Epithelial cell of proximal tubule (primary cell): ENCODE measurements at regions not wholly inside any gene's neighbourhood (a gene's known extent, or its start where the extent isn't known, plus 50 kb on each side); places are given as distances from the start of the nearest gene placed in this dataset.
A peak's percentile ranks its signal among the peaks of the same experiment; 100 is the strongest.

Experiments used
- DNase-seq: peaks from one replicate; pipeline ENCODE4 v3.0.0-alpha.2; 2011; ENCODE audit warnings: low read depth
- H3K4me3 ChIP-seq: 2 replicates; pipeline ENCODE4 v1.5.1; 2011; ENCODE audit warnings: low read depth, mild to moderate bottlenecking, low read length
- TF ChIP-seq, protein P1 (sequence below): conservative IDR thresholded peaks from 2 replicates; pipeline ENCODE4 v1.5.1; 2012; ENCODE audit warnings: low read depth, mild to moderate bottlenecking, low read length

GRCh38 chr10:132131581-132132420 lies 54.9 kb upstream of the DPYSL4 start:
- DNase-seq: no peak
- H3K4me3 ChIP-seq: no peak overlapping the region
- TF ChIP-seq, protein P1, sequence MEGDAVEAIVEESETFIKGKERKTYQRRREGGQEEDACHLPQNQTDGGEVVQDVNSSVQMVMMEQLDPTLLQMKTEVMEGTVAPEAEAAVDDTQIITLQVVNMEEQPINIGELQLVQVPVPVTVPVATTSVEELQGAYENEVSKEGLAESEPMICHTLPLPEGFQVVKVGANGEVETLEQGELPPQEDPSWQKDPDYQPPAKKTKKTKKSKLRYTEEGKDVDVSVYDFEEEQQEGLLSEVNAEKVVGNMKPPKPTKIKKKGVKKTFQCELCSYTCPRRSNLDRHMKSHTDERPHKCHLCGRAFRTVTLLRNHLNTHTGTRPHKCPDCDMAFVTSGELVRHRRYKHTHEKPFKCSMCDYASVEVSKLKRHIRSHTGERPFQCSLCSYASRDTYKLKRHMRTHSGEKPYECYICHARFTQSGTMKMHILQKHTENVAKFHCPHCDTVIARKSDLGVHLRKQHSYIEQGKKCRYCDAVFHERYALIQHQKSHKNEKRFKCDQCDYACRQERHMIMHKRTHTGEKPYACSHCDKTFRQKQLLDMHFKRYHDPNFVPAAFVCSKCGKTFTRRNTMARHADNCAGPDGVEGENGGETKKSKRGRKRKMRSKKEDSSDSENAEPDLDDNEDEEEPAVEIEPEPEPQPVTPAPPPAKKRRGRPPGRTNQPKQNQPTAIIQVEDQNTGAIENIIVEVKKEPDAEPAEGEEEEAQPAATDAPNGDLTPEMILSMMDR: no peak

DNA sequence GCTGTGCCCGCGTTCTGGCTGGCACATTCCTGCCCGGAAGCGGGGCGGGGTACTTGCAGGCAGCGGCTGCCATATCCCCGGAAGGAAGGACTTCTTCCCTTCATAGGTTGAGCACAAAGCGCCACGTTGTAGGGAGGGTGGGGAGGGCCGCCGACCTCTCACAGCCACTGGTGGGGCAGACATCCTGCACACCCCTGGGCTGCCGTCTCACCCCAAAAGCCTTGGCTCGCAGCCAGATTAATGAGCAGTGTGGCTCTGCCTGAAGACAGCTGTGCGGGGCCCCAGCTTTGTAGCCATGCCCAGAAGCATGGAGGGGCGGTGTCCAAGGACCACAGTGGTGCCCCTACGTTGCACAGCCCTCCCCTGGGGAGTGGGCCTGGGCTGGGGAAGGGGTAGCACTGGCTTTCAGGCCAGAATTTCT lies 54.3 kb upstream of the DPYSL4 start:
- no peak for DNase-seq
- TF ChIP-seq, protein P1: no peak
- H3K4me3 ChIP-seq: no peak overlapping the region

GRCh38 chr10:132133005-132133404 lies 53.7 kb upstream of the DPYSL4 start:
- H3K4me3 ChIP-seq: no peak overlapping the region
- no peak for DNase-seq
- TF ChIP-seq, protein P1: no peak

- no peak for DNase-seq
- TF ChIP-seq, protein P1: no peak
Measured at GRCh38 chr10:132133449-132134240, 53.1 kb upstream of the DPYSL4 start.

DNA sequence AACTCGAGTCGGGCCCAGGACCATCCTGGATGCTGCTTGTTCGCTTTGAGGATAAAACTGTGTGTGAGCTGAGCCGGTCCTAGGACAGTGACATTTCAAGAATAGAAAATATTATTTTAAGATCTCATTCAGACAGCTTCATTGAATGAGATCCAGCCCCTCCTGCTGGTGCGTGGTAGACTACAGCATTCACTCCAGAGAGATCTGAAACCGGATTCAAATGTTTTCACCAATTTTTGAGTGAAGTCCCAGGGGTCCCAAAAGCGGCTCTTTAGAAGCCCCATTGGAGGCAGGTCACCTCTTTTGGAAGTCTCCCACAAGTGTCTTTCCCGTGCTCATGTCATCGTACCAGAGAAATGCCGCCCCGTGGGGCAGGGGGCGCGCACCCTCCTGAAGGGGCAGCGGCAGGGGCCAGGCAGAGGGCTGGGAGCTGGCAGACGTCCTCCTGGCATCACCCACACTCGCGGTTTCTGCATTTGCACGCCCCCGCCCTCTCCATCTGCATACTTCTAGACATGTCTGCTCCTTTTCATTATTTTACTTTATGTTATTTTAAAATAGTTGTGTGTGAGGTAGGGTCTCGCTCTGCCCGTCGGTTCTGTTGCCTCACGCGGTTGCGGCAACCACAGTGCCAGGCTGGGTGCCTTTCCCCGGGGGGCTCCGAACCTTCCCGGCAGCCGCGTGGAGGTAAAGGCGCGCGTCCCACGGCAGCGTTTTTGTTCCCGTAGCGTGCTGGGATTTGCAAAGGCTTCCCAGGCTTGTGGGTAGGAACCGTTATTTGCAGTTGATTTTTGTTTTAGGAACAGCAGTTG lies 52.3 kb upstream of the DPYSL4 start:
- no peak overlapping the region for H3K4me3 ChIP-seq
- TF ChIP-seq, protein P1: peak; percentile 16
- DNase-seq: no peak

More at GRCh38 chr10:132133449-132134240, 53.1 kb upstream of the DPYSL4 start:
- H3K4me3 ChIP-seq: no peak overlapping the region

- DNase-seq: no peak
- TF ChIP-seq, protein P1: no peak
- H3K4me3 ChIP-seq: no peak overlapping the region
Measured at GRCh38 chr10:132135053-132135872, 51.5 kb upstream of the DPYSL4 start.
